CD14-positive monocyte (primary cell): ENCODE measurements at regions not wholly inside any gene's neighbourhood (a gene's known extent, or its start where the extent isn't known, plus 50 kb on each side); places are given as distances from the start of the nearest gene placed in this dataset. TPM values are rescaled to one million over a fixed set of nuclear protein-coding genes. Genes with fewer than 3 reads are reported as not detected.

Source experiments
- DNase-seq, 3 donors: peaks; one replicate each; pipeline ENCODE4 v3.0.0-alpha.2; 2011 to 2022
- H2AFZ ChIP-seq: 2 replicates; pipeline ENCODE4 v1.6.0; 2012; ENCODE audit warnings: mild to moderate bottlenecking, low read depth, low read length, inconsistent platforms; ENCODE audit not compliant: insufficient read depth, poor library complexity, severe bottlenecking
- H3K27ac ChIP-seq, 2 donors: 1 replicate in 1 of 2; 2 replicates in 1 of 2; pipeline ENCODE4 v1.5.1; 2012 to 2013; ENCODE audit warnings: low read length in 2 of 2, control low read depth in 1 of 2, inconsistent platforms in 1 of 2, low read depth in 1 of 2, mild to moderate bottlenecking in 1 of 2
- H3K27me3 ChIP-seq, 2 donors: one replicate each; pipeline versions ENCODE4 v1.6.0 to v1.6.1; 2011 to 2013; ENCODE audit warnings: low read length in 2 of 2; ENCODE audit not compliant: control insufficient read depth in 2 of 2, insufficient read depth in 2 of 2
- H3K36me3 ChIP-seq, 2 donors: replicated peaks in 1 of 2; 1 replicate in 1 of 2; 2 replicates in 1 of 2; pipeline versions ENCODE4 v1.5.1 to v1.6.1; 2012 to 2013; ENCODE audit warnings: low read length in 2 of 2, control low read depth in 1 of 2, inconsistent platforms in 1 of 2, mild to moderate bottlenecking in 1 of 2; ENCODE audit not compliant: insufficient read depth in 2 of 2, control insufficient read depth in 1 of 2
- H3K4me1 ChIP-seq, 2 donors: 1 replicate in 1 of 2; 2 replicates in 1 of 2; pipeline versions ENCODE4 v1.5.1 to v1.6.1; 2012 to 2013; ENCODE audit warnings: low read length in 2 of 2, control low read depth in 1 of 2, inconsistent platforms in 1 of 2, mild to moderate bottlenecking in 1 of 2, moderate library complexity in 1 of 2; ENCODE audit not compliant: insufficient read depth in 2 of 2, control insufficient read depth in 1 of 2
- H3K4me2 ChIP-seq: replicated peaks from 2 replicates; pipeline ENCODE3; 2012; ENCODE audit warnings: low read length, moderate library complexity, mild to moderate bottlenecking; ENCODE audit not compliant: poor library complexity, severe bottlenecking; ENCODE audit errors: extremely low read depth
- H3K4me3 ChIP-seq, 3 experiments: fragments of 200-600 bp in 1 of 3; sonication (generic) in 1 of 3; replicated peaks in 1 of 3; 1 replicate in 2 of 3; 2 replicates in 1 of 3; pipeline ENCODE4 v1.5.1; 2011 to 2013; ENCODE audit warnings: low read length in 3 of 3, mild to moderate bottlenecking in 3 of 3, control low read depth in 2 of 3, low read depth in 2 of 3, inconsistent platforms in 1 of 3, moderate library complexity in 1 of 3
- H3K79me2 ChIP-seq: 2 replicates; pipeline ENCODE4 v1.6.0; 2012; ENCODE audit warnings: mild to moderate bottlenecking, control low read depth, inconsistent platforms, low read length, moderate library complexity; ENCODE audit not compliant: insufficient read depth
- H3K9ac ChIP-seq: 2 replicates; pipeline ENCODE4 v1.6.0; 2017; ENCODE audit warnings: low read length, mild to moderate bottlenecking; ENCODE audit not compliant: insufficient read depth, poor library complexity, severe bottlenecking
- H3K9me3 ChIP-seq, 2 donors: replicated peaks in 1 of 2; 1 replicate in 1 of 2; 2 replicates in 1 of 2; pipeline versions ENCODE4 v1.5.1 to v1.6.1; 2012 to 2013; ENCODE audit warnings: low read length in 2 of 2, control low read depth in 1 of 2; ENCODE audit not compliant: control insufficient read depth in 1 of 2, insufficient read depth in 1 of 2
- H4K20me1 ChIP-seq: 2 replicates; pipeline ENCODE4 v1.6.0; 2012; ENCODE audit warnings: mild to moderate bottlenecking, low read length, control low read depth, moderate library complexity; ENCODE audit not compliant: insufficient read depth
- H3K27ac Mint-ChIP-seq, 7 donors: one replicate each; pipeline ENCODE4 v1.8.0; 2020; ENCODE audit warnings: mild to moderate bottlenecking in 7 of 7, mixed read lengths in 7 of 7, moderate library complexity in 6 of 7, inconsistent platforms in 2 of 7
- H3K27me3 Mint-ChIP-seq, 3 donors: one replicate each; pipeline ENCODE4 v1.8.0; 2021 to 2022; ENCODE audit warnings: low read depth in 3 of 3, mild to moderate bottlenecking in 3 of 3, mixed read lengths in 3 of 3, moderate library complexity in 3 of 3, inconsistent platforms in 1 of 3
- H3K36me3 Mint-ChIP-seq, 2 donors: one replicate each; pipeline ENCODE4 v1.8.0; 2020; ENCODE audit warnings: mixed read lengths in 2 of 2, inconsistent platforms in 1 of 2, mild to moderate bottlenecking in 1 of 2
- H3K4me1 Mint-ChIP-seq: one replicate; pipeline ENCODE4 v1.8.0; 2020; ENCODE audit warnings: mild to moderate bottlenecking, mixed read lengths
- H3K4me3 Mint-ChIP-seq, 2 donors: one replicate each; pipeline ENCODE4 v1.8.0; 2020; ENCODE audit warnings: mild to moderate bottlenecking in 2 of 2, mixed read lengths in 2 of 2, moderate library complexity in 1 of 2
- H3K9me3 Mint-ChIP-seq, 7 donors: one replicate each; pipeline ENCODE4 v1.8.0; 2020 to 2022; ENCODE audit warnings: mixed read lengths in 7 of 7, mild to moderate bottlenecking in 6 of 7, moderate library complexity in 6 of 7, inconsistent platforms in 2 of 7
- WGBS: methylation state at CpG from one replicate; pipeline ENCODE4 v1.1.5; 2013; ENCODE audit warnings: missing lambda C conversion rate; ENCODE audit not compliant: insufficient coverage; 5-methylcytosine and 5-hydroxymethylcytosine counted together
- intact Hi-C, 2 donors: fragments of 100-400 bp; cut with micrococcal nuclease; formaldehyde crosslinking; loops; one replicate each; pipeline versions ENCODE4 v1.15.0 to v1.15.1; 2023
- small RNA-seq: library from RNA; depleted of rRNA; stranded (forward); fragments of <200 nt; gene quantifications from one replicate; pipeline ENCODE3, GENCODE V24; 2012; ENCODE audit warnings: low read depth; ENCODE audit not compliant: insufficient read length
- TF ChIP-seq, protein P1 (sequence below): fragments of 200-600 bp; IDR thresholded peaks from one replicate; pipeline ENCODE4 v1.8.0; 2022; ENCODE audit warnings: antibody characterized with exemption, mild to moderate bottlenecking

DNA sequence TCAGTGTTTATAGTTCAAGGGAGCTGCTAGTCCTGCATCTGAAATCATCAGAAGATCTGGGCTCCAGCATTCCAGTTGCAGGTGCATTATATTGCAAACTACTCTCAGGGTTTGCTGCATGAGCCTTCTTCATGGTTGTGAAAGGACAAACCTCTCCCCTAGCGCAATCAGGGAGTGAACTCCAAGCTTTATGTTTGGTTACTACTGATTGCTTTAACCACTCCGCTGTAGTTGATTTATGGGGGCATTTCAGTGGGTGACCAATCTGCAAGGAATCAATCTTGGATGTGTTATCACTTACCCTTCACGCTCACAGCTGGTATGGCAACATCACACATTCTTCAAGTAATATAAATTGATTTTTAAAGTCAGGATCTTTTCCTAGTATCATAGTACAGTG is 552.1 kb downstream of the SPOCK3 start:
- H4K20me1 ChIP-seq, result no peaks in the 10 kb centered on the region
- TF ChIP-seq, protein P1, sequence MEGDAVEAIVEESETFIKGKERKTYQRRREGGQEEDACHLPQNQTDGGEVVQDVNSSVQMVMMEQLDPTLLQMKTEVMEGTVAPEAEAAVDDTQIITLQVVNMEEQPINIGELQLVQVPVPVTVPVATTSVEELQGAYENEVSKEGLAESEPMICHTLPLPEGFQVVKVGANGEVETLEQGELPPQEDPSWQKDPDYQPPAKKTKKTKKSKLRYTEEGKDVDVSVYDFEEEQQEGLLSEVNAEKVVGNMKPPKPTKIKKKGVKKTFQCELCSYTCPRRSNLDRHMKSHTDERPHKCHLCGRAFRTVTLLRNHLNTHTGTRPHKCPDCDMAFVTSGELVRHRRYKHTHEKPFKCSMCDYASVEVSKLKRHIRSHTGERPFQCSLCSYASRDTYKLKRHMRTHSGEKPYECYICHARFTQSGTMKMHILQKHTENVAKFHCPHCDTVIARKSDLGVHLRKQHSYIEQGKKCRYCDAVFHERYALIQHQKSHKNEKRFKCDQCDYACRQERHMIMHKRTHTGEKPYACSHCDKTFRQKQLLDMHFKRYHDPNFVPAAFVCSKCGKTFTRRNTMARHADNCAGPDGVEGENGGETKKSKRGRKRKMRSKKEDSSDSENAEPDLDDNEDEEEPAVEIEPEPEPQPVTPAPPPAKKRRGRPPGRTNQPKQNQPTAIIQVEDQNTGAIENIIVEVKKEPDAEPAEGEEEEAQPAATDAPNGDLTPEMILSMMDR, result no peak
- Mint-ChIP-seq H3K27ac (no peak overlapping the region), H3K27me3 (peaks cover 0 to 1% (median 0%) of the 10 kb centered on the region in 3 donors), H3K36me3 (no peaks in the 10 kb centered on the region), H3K4me3 (no peak overlapping the region), H3K4me1 (no peaks in the 10 kb centered on the region), H3K9me3 (peaks cover 0 to 2% (median 2%) of the 10 kb centered on the region in 7 donors)
- no peak for DNase-seq
- peaks cover 0 to 3% of the 10 kb centered on the region in 2 donors for H3K9me3 ChIP-seq
- no peak overlapping the region for H3K4me2 ChIP-seq
- H3K27ac ChIP-seq, result no peak overlapping the region
- no peaks in the 10 kb centered on the region for H3K27me3 ChIP-seq
- 83% methylated on average over 1 of the region's 3 CpGs for WGBS
- H3K79me2 ChIP-seq, result no peaks in the 10 kb centered on the region
- H3K4me1 ChIP-seq, result no peaks in the 10 kb centered on the region
- H3K4me3 ChIP-seq, result no peak overlapping the region
- H3K36me3 ChIP-seq, result no peaks in the 10 kb centered on the region
- intact Hi-C loops, result no loop called here
- H2AFZ ChIP-seq, result no peak overlapping the region
- no peak overlapping the region for H3K9ac ChIP-seq

Small RNA genes lying in the stretch of these regions (small RNA-seq; reads per million reads assigned to genes)
- gene RF00019, result not detected
